ENCODE measurements at regions not wholly inside any gene's neighbourhood (a gene's known extent, or its start where the extent isn't known, plus 50 kb on each side); places are given as distances from the start of the nearest gene placed in this dataset.

- Mint-ChIP-seq H3K27ac (no peak overlapping the region), H3K27me3 (peaks cover 5 to 16% (median 8%) of the 10 kb centered on the region in 5 donors), H3K4me1 (no peaks in the 10 kb centered on the region), H3K36me3 (no peaks in the 10 kb centered on the region), H3K4me3 (no peak overlapping the region), H3K9me3 (peaks cover 0 to 5% (median 0%) of the 10 kb centered on the region in 11 donors)
- Histone ChIP-seq H3K27ac (ENCODE audit: low read depth, low read length) (no peak overlapping the region), H3K36me3 (ENCODE audit: control insufficient read depth in 2 of 3, insufficient read depth in 3 of 3, low read length in 3 of 3) (no peaks in the 10 kb centered on the region), H3K4me3 (ENCODE audit: low read length) (no peak overlapping the region), H3K4me1 (ENCODE audit: control insufficient read depth in 2 of 2, insufficient read depth in 2 of 2, low read length in 2 of 2) (no peaks in the 10 kb centered on the region), H3K27me3 (ENCODE audit: control insufficient read depth in 2 of 2, insufficient read depth in 2 of 2, low read length in 2 of 2) (no peaks in the 10 kb centered on the region), H3K9me3 (ENCODE audit: control insufficient read depth in 2 of 3, low read length in 3 of 3) (no peaks in the 10 kb centered on the region)
- ChIA-PET CTCF (no interaction called here), POLR2A (no interaction called here)
- DNase-seq (no peak), ATAC-seq (no peak)
- intact Hi-C loops (cut with micrococcal nuclease): loop anchor here in 1 of 2 donors (10.0 kb wide), 1 partner anchor 63 kb away; no protein-coding TSS in a partner anchor
These were observed 54.5 kb upstream of the KL start for GRCh38 chr13:32961724-32962123.

DNA sequence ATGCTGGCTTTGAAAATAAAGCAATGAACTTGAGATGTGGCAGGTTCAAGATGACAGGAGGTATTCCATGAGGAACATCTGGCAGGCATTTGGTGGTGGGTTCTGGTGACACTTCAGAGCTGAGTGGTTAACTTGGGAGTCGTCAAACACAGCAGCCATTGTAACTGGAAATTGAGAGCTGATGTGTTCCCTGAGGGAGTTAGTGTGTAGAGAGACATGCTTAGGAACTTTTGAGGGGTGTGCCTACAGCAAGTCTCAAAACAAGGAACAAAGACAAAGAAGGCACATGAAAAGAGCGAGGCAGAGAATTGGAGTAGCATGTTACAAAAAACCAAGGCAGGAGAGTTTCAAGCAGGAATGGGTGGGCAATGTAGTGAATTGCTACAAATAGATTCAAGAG lies 53.9 kb upstream of the KL start:
- ChIA-PET POLR2A (no interaction called here), CTCF (no interaction called here)
- intact Hi-C loops (cut with micrococcal nuclease): loop anchor here in 1 of 2 donors (10.0 kb wide), 1 partner anchor 62 kb away; no protein-coding TSS in a partner anchor
- DNase-seq (no peak), ATAC-seq (no peak)
- Mint-ChIP-seq H3K27me3 (peaks cover 2 to 13% (median 8%) of the 10 kb centered on the region in 5 donors), H3K4me1 (no peaks in the 10 kb centered on the region), H3K4me3 (no peak overlapping the region), H3K36me3 (no peaks in the 10 kb centered on the region), H3K9me3 (peaks cover 0 to 5% (median 0%) of the 10 kb centered on the region in 11 donors), H3K27ac (no peak overlapping the region)
- Histone ChIP-seq H3K36me3 (ENCODE audit: control insufficient read depth in 2 of 3, insufficient read depth in 3 of 3, low read length in 3 of 3) (no peaks in the 10 kb centered on the region), H3K9me3 (ENCODE audit: control insufficient read depth in 2 of 3, low read length in 3 of 3) (no peaks in the 10 kb centered on the region), H3K27ac (ENCODE audit: low read depth, low read length) (no peak overlapping the region), H3K27me3 (ENCODE audit: control insufficient read depth in 2 of 2, insufficient read depth in 2 of 2, low read length in 2 of 2) (no peaks in the 10 kb centered on the region), H3K4me1 (ENCODE audit: control insufficient read depth in 2 of 2, insufficient read depth in 2 of 2, low read length in 2 of 2) (no peaks in the 10 kb centered on the region), H3K4me3 (ENCODE audit: low read length) (no peak overlapping the region)

DNA sequence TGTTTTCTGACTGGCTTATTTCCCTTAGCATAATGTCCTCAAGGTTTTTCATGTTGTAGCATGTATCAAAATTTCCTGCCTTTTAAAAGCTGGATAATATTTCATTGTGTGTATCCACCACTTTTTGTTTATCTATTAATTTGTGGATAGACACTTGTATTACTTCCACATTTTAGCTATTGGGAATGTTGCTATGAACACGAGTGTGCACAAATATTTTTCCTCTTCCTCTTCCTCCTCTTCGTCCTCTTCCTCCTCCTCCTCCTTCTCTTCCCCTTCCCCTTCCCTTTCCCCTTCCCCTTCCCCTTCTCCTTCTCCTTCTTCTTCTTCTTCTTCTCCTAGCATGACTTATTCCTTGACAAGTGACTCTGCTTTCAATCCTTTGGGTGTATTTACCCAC lies 51.2 kb upstream of the KL start:
- H3K4me3 Mint-ChIP-seq: no peak overlapping the region
- intact Hi-C loops (cut with micrococcal nuclease): loop anchor here in 1 of 2 donors (10.0 kb wide), 1 partner anchor 60 kb away; no protein-coding TSS in a partner anchor
- H3K27ac Mint-ChIP-seq: no peak overlapping the region

More for the DNA sequence above, 51.2 kb upstream of the KL start:
- Mint-ChIP-seq H3K36me3 (no peaks in the 10 kb centered on the region), H3K27me3 (peaks cover 0 to 7% (median 3%) of the 10 kb centered on the region in 5 donors), H3K4me1 (peaks cover 0 to 5% (median 0%) of the 10 kb centered on the region in 7 donors), H3K9me3 (peaks cover 0 to 5% (median 0%) of the 10 kb centered on the region in 11 donors)
- H3K27ac ChIP-seq (ENCODE audit: low read depth, low read length): no peak overlapping the region
- H3K4me1 ChIP-seq (ENCODE audit: control insufficient read depth in 2 of 2, insufficient read depth in 2 of 2, low read length in 2 of 2): no peaks in the 10 kb centered on the region
- H3K4me3 ChIP-seq (ENCODE audit: low read length): no peak overlapping the region
- DNase-seq (no peak), ATAC-seq (no peak)
- ChIA-PET POLR2A (no interaction called here), CTCF (no interaction called here)
- H3K9me3 ChIP-seq (ENCODE audit: control insufficient read depth in 2 of 3, low read length in 3 of 3): no peaks in the 10 kb centered on the region
- no peaks in the 10 kb centered on the region for H3K27me3 ChIP-seq (ENCODE audit: control insufficient read depth in 2 of 2, insufficient read depth in 2 of 2, low read length in 2 of 2)
- H3K36me3 ChIP-seq (ENCODE audit: control insufficient read depth in 2 of 3, insufficient read depth in 3 of 3, low read length in 3 of 3): no peaks in the 10 kb centered on the region
